ENCODE measurements at regions not wholly inside any gene's neighbourhood (a gene's known extent, or its start where the extent isn't known, plus 50 kb on each side); places are given as distances from the start of the nearest gene placed in this dataset.

GRCh38 chr9:23555851-23556250 is 270.2 kb downstream of the ELAVL2 start:
- FAIRE-seq: no peak
- Histone ChIP-seq H3K27me3 (ENCODE audit: control insufficient read depth, extremely low read depth, insufficient read depth, low read length) (no peaks in the 10 kb centered on the region), H3K9ac (ENCODE audit: control insufficient read depth, extremely low read depth, insufficient read depth, low read length) (no peak overlapping the region), H3K27ac (ENCODE audit: control insufficient read depth, insufficient read depth, low read length) (no peak overlapping the region), H3K4me1 (ENCODE audit: control insufficient read depth, extremely low read depth, insufficient read depth, low read length) (peaks cover 2% of the 10 kb centered on the region), H3K4me3 (ENCODE audit: control insufficient read depth in 2 of 3, extremely low read depth in 1 of 3, insufficient read depth in 2 of 3, low read depth in 1 of 3, low read length in 3 of 3) (no peak overlapping the region), H4K20me1 (ENCODE audit: control insufficient read depth, extremely low read depth, insufficient read depth, low read length) (no peaks in the 10 kb centered on the region), H3K4me2 (ENCODE audit: control insufficient read depth, extremely low read depth, insufficient read depth, low read depth, low read length) (no peak overlapping the region), H3K79me2 (ENCODE audit: control insufficient read depth, insufficient read depth, low read length) (no peaks in the 10 kb centered on the region), H3K9me1 (ENCODE audit: control insufficient read depth, extremely low read depth, insufficient read depth, low read length) (no peaks in the 10 kb centered on the region), H2AFZ (ENCODE audit: control insufficient read depth, low read length) (no peak overlapping the region), H3K36me3 (ENCODE audit: control insufficient read depth in 2 of 2, extremely low read depth in 1 of 2, insufficient read depth in 2 of 2, low read length in 2 of 2) (no peaks in the 10 kb centered on the region), H3K9me3 (ENCODE audit: control insufficient read depth, low read depth, low read length) (no peaks in the 10 kb centered on the region)
- dilution Hi-C loops (cut with MboI; ENCODE audit: extremely low pct_ligation_motif_present, low sequenced_read_pairs): no loop called here
- TF ChIP-seq, protein P1, sequence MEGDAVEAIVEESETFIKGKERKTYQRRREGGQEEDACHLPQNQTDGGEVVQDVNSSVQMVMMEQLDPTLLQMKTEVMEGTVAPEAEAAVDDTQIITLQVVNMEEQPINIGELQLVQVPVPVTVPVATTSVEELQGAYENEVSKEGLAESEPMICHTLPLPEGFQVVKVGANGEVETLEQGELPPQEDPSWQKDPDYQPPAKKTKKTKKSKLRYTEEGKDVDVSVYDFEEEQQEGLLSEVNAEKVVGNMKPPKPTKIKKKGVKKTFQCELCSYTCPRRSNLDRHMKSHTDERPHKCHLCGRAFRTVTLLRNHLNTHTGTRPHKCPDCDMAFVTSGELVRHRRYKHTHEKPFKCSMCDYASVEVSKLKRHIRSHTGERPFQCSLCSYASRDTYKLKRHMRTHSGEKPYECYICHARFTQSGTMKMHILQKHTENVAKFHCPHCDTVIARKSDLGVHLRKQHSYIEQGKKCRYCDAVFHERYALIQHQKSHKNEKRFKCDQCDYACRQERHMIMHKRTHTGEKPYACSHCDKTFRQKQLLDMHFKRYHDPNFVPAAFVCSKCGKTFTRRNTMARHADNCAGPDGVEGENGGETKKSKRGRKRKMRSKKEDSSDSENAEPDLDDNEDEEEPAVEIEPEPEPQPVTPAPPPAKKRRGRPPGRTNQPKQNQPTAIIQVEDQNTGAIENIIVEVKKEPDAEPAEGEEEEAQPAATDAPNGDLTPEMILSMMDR (optimal IDR thresholded peaks at IDR 0.05 in 1 of 3, IDR thresholded peaks at IDR 0.05 in 1 of 3, conservative IDR thresholded peaks at IDR 0.05 in 1 of 3; ENCODE audit: extremely low read depth in 1 of 3, insufficient read depth in 2 of 3, low read length in 3 of 3): no peak
- TF ChIP-seq EZH2 (IDR thresholded peaks at IDR 0.05; ENCODE audit: low read length): no peak
- no peak for DNase-seq (ENCODE audit: low read depth, low spot score)

DNA sequence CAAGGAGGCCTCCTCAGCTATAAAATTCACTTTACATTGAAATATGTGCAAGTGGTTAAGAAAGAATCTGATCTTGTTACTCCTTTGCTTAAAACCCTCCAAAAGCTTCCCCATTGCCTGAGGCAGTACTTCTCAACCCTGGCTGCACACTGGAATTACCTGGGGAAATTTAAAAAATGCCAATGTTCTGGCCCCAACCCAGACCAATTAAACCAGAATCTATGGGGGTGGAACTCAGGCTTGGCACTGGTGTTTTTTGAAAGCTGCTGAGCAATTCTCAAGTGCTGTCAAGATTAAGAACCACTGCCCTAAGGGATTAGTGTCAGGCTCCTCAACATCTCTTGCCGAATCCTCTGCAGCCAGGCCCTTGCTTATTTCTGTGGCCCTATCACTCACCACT is 269.6 kb downstream of the ELAVL2 start:
- dilution Hi-C loops (cut with MboI; ENCODE audit: extremely low pct_ligation_motif_present, low sequenced_read_pairs): no loop called here
- Histone ChIP-seq H3K9ac (ENCODE audit: control insufficient read depth, extremely low read depth, insufficient read depth, low read length) (no peak overlapping the region), H3K4me2 (ENCODE audit: control insufficient read depth, extremely low read depth, insufficient read depth, low read depth, low read length) (no peak overlapping the region), H3K27ac (ENCODE audit: control insufficient read depth, insufficient read depth, low read length) (no peak overlapping the region), H3K9me3 (ENCODE audit: control insufficient read depth, low read depth, low read length) (no peaks in the 10 kb centered on the region), H3K4me1 (ENCODE audit: control insufficient read depth, extremely low read depth, insufficient read depth, low read length) (peaks cover 2% of the 10 kb centered on the region), H3K4me3 (ENCODE audit: control insufficient read depth in 2 of 3, extremely low read depth in 1 of 3, insufficient read depth in 2 of 3, low read depth in 1 of 3, low read length in 3 of 3) (no peak overlapping the region), H2AFZ (ENCODE audit: control insufficient read depth, low read length) (no peak overlapping the region), H4K20me1 (ENCODE audit: control insufficient read depth, extremely low read depth, insufficient read depth, low read length) (no peaks in the 10 kb centered on the region), H3K79me2 (ENCODE audit: control insufficient read depth, insufficient read depth, low read length) (no peaks in the 10 kb centered on the region), H3K27me3 (ENCODE audit: control insufficient read depth, extremely low read depth, insufficient read depth, low read length) (no peaks in the 10 kb centered on the region), H3K9me1 (ENCODE audit: control insufficient read depth, extremely low read depth, insufficient read depth, low read length) (no peaks in the 10 kb centered on the region), H3K36me3 (ENCODE audit: control insufficient read depth in 2 of 2, extremely low read depth in 1 of 2, insufficient read depth in 2 of 2, low read length in 2 of 2) (no peaks in the 10 kb centered on the region)
- TF ChIP-seq, protein P1 (optimal IDR thresholded peaks at IDR 0.05 in 1 of 3, IDR thresholded peaks at IDR 0.05 in 1 of 3, conservative IDR thresholded peaks at IDR 0.05 in 1 of 3; ENCODE audit: extremely low read depth in 1 of 3, insufficient read depth in 2 of 3, low read length in 3 of 3): no peak
- TF ChIP-seq EZH2 (IDR thresholded peaks at IDR 0.05; ENCODE audit: low read length): no peak
- no peak for FAIRE-seq
- no peak for DNase-seq (ENCODE audit: low read depth, low spot score)
